ENCODE measurements at regions not wholly inside any gene's neighbourhood (a gene's known extent, or its start where the extent isn't known, plus 50 kb on each side); places are given as distances from the start of the nearest gene placed in this dataset.

DNA sequence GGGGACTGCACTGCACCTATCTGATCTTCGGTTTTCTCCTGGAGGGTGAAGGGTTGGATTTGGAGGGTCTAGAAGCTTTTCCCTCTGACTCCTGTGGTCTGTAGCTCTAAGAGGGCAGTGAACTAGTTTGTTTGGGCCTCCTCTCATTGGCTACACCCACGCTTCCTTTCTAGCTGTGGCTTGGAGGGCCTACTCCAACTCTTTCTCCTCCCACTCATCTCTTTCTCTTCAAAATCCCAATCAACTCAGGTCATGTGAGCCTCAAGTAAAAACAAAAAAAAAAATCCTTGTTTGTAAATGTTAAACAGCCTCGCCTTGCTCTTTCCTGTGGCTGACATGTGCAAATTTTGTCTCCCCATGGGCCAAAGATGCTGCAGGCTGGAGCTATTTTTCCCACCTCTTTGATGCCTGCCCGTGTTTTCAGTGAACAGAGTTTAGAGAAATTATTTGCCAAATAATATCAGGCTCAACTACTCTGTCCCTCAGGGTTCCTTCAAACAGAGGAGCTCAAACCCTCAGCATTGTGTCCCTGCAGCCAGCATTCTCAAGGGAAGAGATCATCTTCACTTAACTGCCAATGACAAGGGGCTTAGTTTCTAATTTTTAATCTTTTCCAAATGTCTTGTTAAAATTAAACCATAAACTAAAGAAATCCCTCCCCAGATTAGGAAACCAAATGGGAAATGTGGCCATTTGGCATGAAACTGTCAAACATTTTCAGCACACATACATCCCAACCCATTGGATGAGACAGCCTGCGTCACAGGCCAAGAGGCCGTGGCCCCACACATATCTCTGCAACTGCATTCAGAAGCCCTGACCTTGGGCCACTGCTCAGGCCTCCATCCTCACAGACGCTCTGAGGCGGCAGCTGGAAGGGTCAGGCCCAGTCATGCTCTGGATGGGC is 114.8 kb upstream of the THBS1 start:
- no peak overlapping the region for H2AK5ac ChIP-seq (ENCODE audit: low read depth, low read length)
- POLR2A ChIA-PET (ENCODE audit: partially characterized antibody) = interaction anchor here (3.2 kb wide), 1 partner anchor 114 kb away, joined by 12 read pairs; the partner anchor contains the start of gene THBS1
- no peak overlapping the region for H3K4me2 ChIP-seq (ENCODE audit: insufficient read depth in 1 of 2, low read depth in 2 of 2, low read length in 2 of 2)
- H2BK5ac ChIP-seq (ENCODE audit: low read depth, low read length) = no peak overlapping the region
- H3K56ac ChIP-seq (replicated peaks; ENCODE audit: insufficient read length, low read depth, low read length) = no peak overlapping the region
- H2BK120ac ChIP-seq (replicated peaks; ENCODE audit: low read depth, low read length) = no peak overlapping the region
- H4K91ac ChIP-seq (replicated peaks; ENCODE audit: insufficient read length, low read length) = no peak overlapping the region
- H4K20me1 ChIP-seq (replicated peaks in 1 of 2; ENCODE audit: control insufficient read depth in 1 of 2, insufficient read depth in 2 of 2, low read length in 2 of 2) = no peaks in the 10 kb centered on the region
- H3K27ac ChIP-seq (ENCODE audit: low read depth, low read length) = no peak overlapping the region
- H3K18ac ChIP-seq (ENCODE audit: extremely low read depth, low read length) = no peak overlapping the region
- no peak overlapping the region; the same call in 1 of the 2 replicates for H4K8ac ChIP-seq (ENCODE audit: extremely low read depth, insufficient read depth, low read length)
- no peak overlapping the region for H3K23ac ChIP-seq (ENCODE audit: insufficient read length)
- DNase-seq (ENCODE audit: low read depth in 1 of 2, low spot score in 2 of 2) = no peak
- FAIRE-seq = no peak
- no peaks in the 10 kb centered on the region for H3K36me3 ChIP-seq (ENCODE audit: control insufficient read depth in 2 of 4, insufficient read depth in 4 of 4, low read length in 3 of 4)
- H3K4me1 ChIP-seq (replicated peaks in 1 of 4; ENCODE audit: control insufficient read depth in 3 of 4, insufficient read depth in 4 of 4, low read length in 3 of 4) = no peaks in the 10 kb centered on the region; a peak in 1 of 7 replicates
- no peak overlapping the region for H2BK20ac ChIP-seq (ENCODE audit: low read length)
- no peak overlapping the region for H3K9ac ChIP-seq (replicated peaks in 1 of 4; ENCODE audit: extremely low read depth in 1 of 4, low read depth in 3 of 4, low read length in 3 of 4)
- H4K5ac ChIP-seq (ENCODE audit: insufficient read length, low read depth, low read length) = peak overlapping the region; percentile 15
- no peaks in the 10 kb centered on the region for H3K27me3 ChIP-seq (replicated peaks in 1 of 4; ENCODE audit: control insufficient read depth in 3 of 4, extremely low read depth in 1 of 4, insufficient read depth in 3 of 4, low read length in 3 of 4)
- H3K9me3 ChIP-seq (ENCODE audit: insufficient read depth in 2 of 2, low read depth in 1 of 2, low read length in 1 of 2) = no peaks in the 10 kb centered on the region
- 84% methylated on average over 8 of the region's 8 CpGs; no CpG with 5 or more reads in 1 of the 2 experiments for WGBS, 2 experiments (ENCODE audit: extremely low coverage in 1 of 2, insufficient coverage in 1 of 2, insufficient read length in 1 of 2, insufficient replicate concordance in 2 of 2, low coverage in 1 of 2, low lambda C conversion rate in 2 of 2, missing lambda C conversion rate in 1 of 2)
- H3K79me2 ChIP-seq (ENCODE audit: control insufficient read depth in 1 of 2, insufficient read depth in 2 of 2, low read length in 2 of 2) = no peaks in the 10 kb centered on the region
- H3K4ac ChIP-seq (replicated peaks; ENCODE audit: insufficient read length, low read depth, low read length) = no peak overlapping the region
- peak overlapping the region; percentile 37; the same call in 1 of the 2 replicates for H2AFZ ChIP-seq (ENCODE audit: low read length)
- no peaks in the 10 kb centered on the region for H3K79me1 ChIP-seq (ENCODE audit: low read depth, low read length)
- H3K14ac ChIP-seq (ENCODE audit: insufficient read length) = no peak overlapping the region
- H2BK12ac ChIP-seq (ENCODE audit: low read depth, low read length) = no peak overlapping the region
- no peak overlapping the region for H2BK15ac ChIP-seq (ENCODE audit: low read length)
- no peaks in the 10 kb centered on the region for H3K23me2 ChIP-seq (ENCODE audit: low read depth, low read length)
- CTCF ChIA-PET (ENCODE audit: partially characterized antibody) = interaction anchor here (0.6 to 2.4 kb wide), 6 partner anchors 10 to 333 kb away, joined by 3 to 7 read pairs (median 3); no protein-coding TSS in a partner anchor
- no peak overlapping the region for H3K4me3 ChIP-seq (ENCODE audit: extremely low read depth in 1 of 4, insufficient read depth in 2 of 4, low read depth in 3 of 4, low read length in 4 of 4)
- no peak for TF ChIP-seq ZNF274 (IDR thresholded peaks at IDR 0.05; ENCODE audit: borderline replicate concordance, extremely low read depth, low read length)
- no peak for TF ChIP-seq KDM4A (IDR thresholded peaks at IDR 0.05; ENCODE audit: low read depth, low read length, severe bottlenecking)
- no peak for TF ChIP-seq SUZ12 (IDR thresholded peaks at IDR 0.05; ENCODE audit: low read length)
- TF ChIP-seq HDAC6 (IDR thresholded peaks at IDR 0.05; ENCODE audit: low read depth, low read length) = no peak
